T follicular helper cell (primary cell): ENCODE measurements at regions not wholly inside any gene's neighbourhood (a gene's known extent, or its start where the extent isn't known, plus 50 kb on each side); places are given as distances from the start of the nearest gene placed in this dataset.
"Not testable (repeated sequence)": the region's sequence is repeated elsewhere in the genome, so short reads cannot be mapped to it uniquely, and the experiment has no call there.

Source experiments
- DNase-seq: peaks from one replicate; pipeline ENCODE4 v3.0.0-alpha.2; 2020; ENCODE audit warnings: low read depth

DNA sequence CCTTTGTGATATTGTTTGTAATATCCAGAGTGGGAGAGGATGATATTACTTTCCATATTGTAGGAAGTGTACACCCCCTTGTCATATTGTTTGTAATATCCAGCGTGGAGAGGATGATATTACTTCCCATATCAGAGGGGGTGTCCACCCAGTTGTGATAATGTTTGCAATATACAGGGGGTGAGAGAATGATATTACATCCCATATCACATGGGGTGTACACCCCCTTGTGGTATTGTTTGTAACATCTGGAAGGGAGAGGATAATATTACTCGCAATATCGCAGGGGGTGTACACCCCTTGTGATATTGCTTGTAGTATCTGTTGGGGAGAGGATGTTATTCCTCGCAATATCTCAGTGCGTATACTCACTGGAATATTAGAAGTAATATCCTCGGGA is 61.5 kb downstream of the PRSS23 start:
- no peak for DNase-seq

- DNase-seq: no peak
Measured at GRCh38 chr11:86863476-86863875, 63.1 kb downstream of the PRSS23 start.

DNA sequence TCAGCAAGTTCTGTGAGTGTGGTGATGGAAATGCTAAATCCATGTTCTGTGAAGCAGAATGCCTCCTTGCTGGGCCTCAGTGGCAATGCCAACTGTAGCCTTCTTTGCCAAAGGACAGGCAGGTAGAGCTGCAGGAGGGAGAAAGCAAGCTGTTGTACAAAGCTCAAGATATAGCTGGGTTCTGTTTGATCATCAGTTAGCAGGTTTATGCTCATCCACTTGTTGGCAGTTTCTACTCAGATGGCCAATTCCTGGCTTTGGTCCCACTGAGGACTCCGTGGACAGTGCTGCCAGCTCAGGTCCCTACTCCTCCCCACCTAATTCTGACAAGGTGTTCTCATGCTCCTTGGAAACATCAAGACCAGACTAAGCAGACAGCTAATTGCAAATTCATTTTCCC is 65.1 kb downstream of the PRSS23 start:
- no peak for DNase-seq

DNA sequence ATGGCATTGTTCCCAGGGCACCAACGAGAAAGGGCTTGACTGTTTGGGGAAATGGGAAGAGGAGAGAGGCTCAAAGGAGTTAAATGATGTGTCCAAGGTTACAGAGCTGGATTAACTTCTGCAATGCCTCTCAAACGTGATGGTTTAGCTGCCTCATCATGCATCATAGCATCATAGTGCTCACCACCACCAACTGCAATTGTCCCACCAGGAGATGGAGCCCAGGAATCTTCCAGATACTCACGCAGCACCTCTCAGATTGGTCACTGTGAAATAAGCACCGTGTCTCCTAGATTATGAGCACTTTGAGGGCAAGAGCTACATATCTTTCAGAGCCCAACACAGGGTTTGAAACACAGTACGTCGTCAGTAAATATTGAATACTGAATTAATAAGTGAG is 69.2 kb downstream of the PRSS23 start:
- DNase-seq: no peak

GRCh38 chr11:86869966-86870570 is 69.7 kb downstream of the PRSS23 start:
- peak; percentile 1 for DNase-seq

GRCh38 chr11:86873573-86874083 is 73.3 kb downstream of the PRSS23 start:
- DNase-seq: no peak

DNA sequence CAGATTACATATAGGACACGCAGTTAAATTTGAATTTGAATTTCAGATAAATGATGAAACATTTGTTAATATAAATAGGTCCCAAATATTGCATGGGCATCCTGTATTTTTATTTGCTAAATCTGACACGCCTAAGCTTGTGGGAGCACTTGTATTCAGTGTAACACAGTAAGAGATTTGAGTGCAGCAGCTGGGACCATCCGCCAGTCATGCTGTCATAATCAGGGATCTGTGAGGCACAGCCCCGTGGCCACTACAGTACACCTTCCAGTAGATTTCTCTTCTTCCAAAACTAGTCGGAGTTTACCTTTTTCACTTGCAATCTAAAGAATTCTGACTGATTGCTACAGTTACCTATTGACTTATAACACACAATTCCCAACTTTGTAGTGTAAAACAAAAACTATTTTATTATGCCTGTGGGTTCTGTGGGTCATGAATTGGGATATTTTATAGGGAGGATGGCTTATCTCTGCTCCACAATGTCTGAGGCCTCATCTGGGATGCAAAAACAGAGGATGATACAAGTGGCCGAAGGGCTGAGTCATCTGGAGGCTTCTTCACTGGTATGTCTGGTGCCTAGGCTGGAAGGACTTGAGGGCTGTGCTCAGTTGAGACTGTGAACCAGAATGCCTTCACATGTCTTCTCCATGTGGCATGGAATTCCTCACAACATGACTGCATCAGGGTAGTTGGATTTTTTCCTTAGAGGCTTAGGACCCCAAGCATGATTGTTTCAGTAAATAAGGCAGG is 74.1 kb downstream of the PRSS23 start:
- no peak for DNase-seq

DNA sequence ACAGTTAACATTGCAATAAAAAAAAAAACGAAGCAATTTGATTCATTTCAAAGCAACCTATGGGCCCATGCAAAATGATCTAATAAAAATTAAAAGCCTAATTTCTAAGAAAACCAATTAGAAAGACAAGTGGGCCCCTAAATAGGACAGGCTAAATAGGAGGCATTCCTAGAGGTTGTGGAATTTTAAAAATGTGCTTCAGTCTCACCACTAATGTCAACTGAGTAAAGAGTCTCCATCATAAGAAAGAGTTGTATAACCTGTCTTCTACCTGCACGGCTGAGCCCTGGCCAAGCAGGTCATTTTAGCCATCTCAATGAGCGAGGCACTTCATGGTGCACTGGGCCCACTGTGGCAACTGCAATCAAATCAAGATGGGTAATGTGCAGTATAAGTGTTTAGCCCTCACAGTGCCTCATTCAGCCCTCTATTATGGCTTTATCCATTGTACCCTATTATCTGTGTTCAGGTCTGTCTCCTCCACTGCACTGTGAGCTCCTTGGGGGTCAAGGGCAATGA is 76.4 kb downstream of the PRSS23 start:
- DNase-seq: no peak

GRCh38 chr11:86877503-86877902 is 77.2 kb downstream of the PRSS23 start:
- DNase-seq: no peak

DNA sequence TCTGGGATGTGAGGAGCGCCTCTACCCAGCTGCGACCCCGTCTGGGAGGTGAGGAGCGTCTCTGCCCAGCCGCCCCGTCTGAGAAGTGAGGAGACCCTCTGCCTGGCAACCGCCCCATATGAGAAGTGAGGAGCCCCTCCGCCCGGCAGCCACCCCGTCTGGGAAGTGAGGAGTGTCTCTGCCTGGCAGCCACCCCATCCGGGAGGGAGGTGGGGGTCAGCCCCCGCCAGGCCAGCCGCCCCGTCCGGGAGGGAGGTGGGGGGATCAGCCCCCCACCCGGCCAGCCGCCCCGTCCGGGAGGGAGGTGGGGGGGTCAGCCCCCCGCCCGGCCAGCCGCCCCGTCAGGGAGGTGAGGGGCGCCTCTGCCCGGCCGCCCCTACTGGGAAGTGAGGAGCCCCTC is 76.0 kb downstream of the FZD4 start:
- DNase-seq: not testable (repeated sequence)

DNA sequence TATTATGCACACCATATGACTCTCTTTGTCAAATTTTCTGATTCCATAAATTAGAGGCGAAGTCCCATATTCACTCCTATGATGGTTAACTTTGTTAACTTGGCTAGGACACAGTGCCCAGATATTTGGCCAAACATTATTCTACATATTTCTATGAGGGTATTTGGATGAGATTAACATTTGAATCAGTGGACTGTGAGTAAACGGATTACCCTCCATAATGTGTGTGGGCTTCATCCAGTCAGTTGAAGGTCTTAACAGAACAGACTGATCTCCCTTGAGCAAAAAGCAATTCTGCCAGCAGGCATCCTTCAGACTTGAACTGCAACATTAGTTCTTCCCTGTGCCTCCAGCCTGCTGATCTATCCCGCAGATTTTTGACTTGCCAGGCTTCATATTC is 69.9 kb downstream of the FZD4 start:
- DNase-seq: no peak

DNA sequence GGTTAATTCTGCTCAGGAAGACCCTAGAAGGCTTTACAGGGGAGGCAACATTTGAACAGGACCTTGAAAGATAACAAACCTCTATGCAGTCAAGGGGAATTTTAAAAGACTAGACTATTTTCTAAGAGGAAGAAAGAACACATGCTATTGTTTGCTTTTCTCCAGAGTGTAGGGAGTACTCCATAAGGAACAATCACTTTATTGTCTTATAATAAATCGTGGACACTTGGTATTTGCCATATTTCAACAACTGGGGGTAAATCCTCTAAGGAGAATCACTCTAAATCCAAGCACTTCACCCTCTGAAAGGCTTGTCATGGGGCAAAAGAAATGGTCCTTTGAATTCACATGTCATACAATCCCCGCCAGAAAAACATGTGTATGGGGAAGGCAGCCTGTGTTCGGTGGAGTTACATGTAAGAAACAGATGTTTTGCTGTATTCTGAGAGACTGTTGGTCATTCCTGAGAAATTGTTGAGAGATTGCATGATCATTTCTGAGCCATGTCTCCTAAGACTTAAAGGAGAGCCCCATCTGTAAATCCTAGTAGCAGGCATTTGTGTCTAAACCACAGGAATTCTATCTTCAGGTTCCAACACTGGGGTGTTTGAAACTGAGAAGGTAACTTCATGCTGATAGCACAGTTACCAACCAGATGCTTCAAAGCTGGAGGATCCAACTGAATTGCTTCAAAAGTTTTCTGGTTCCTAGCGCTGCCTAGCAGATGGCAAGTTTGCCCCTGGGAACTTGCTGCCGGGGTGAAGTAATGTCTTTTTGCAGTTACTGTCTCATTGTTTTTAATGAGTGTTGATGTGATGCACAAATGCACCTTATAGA is 66.8 kb downstream of the FZD4 start:
- no peak for DNase-seq

- no peak for DNase-seq
Measured at GRCh38 chr11:86889001-86889341, 66.2 kb downstream of the FZD4 start.

- DNase-seq: no peak
Measured at GRCh38 chr11:86891036-86891435, 64.2 kb downstream of the FZD4 start.

DNA sequence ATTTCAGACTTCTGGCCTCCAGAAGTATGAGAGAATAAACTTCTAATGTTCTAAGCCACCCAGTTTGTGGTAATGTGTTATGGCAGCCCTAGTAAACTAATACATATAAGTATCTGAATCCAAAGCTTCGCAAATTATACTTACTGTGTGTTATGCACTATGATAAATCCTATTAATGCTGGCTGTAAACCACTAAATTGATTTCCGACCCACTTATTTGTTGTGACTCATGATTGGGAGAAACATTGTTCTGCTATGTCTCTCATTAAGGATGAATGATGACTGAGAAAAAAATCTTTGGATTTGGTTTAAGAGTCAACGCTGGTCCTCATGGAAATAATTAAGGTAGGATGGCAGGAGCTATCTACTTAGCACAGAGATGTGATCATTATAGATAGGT is 62.0 kb downstream of the FZD4 start:
- no peak for DNase-seq
